ENCODE measurements at regions not wholly inside any gene's neighbourhood (a gene's known extent, or its start where the extent isn't known, plus 50 kb on each side); places are given as distances from the start of the nearest gene placed in this dataset.
A peak's percentile ranks its signal among the peaks of the same experiment; 100 is the strongest.

GRCh38 chr9:135345775-135346433, 133.7 kb upstream of the PPP1R26 start:
- Histone ChIP-seq H3K36me3 (ENCODE audit: insufficient read depth, low read length) (no peaks in the 10 kb centered on the region), H3K9me3 (ENCODE audit: low read depth, low read length) (no peaks in the 10 kb centered on the region), H3K4me3 (no peak overlapping the region), H3K9ac (ENCODE audit: insufficient read length) (no peak overlapping the region), H3K27ac (no peak overlapping the region)
- TF ChIP-seq POLR2AphosphoS5 (IDR thresholded peaks at IDR 0.05; ENCODE audit: borderline replicate concordance, low read depth, low read length) (no peak), FOXP2 (optimal IDR thresholded peaks at IDR 0.05; ENCODE audit: control extremely low read depth, extremely low read length, insufficient read depth) (no peak), EZH2 (IDR thresholded peaks at IDR 0.05) (no peak)
- DNase-seq (ENCODE audit: low read depth, low spot score): no peak

GRCh38 chr9:135346438-135347050, 133.0 kb upstream of the PPP1R26 start:
- no peak for TF ChIP-seq FOXP2 (optimal IDR thresholded peaks at IDR 0.05; ENCODE audit: control extremely low read depth, extremely low read length, insufficient read depth)
- TF ChIP-seq POLR2AphosphoS5 (IDR thresholded peaks at IDR 0.05; ENCODE audit: borderline replicate concordance, low read depth, low read length): no peak
- TF ChIP-seq EZH2 (IDR thresholded peaks at IDR 0.05): no peak
- no peak for DNase-seq (ENCODE audit: low read depth, low spot score)
- no peak overlapping the region for H3K4me3 ChIP-seq
- no peak overlapping the region for H3K27ac ChIP-seq
- H3K9ac ChIP-seq (ENCODE audit: insufficient read length): no peak overlapping the region
- no peaks in the 10 kb centered on the region for H3K36me3 ChIP-seq (ENCODE audit: insufficient read depth, low read length)
- no peaks in the 10 kb centered on the region for H3K9me3 ChIP-seq (ENCODE audit: low read depth, low read length)

- Histone ChIP-seq H3K27ac (no peak overlapping the region), H3K9me3 (ENCODE audit: low read depth, low read length) (no peaks in the 10 kb centered on the region), H3K9ac (ENCODE audit: insufficient read length) (no peak overlapping the region), H3K4me3 (no peak overlapping the region), H3K36me3 (ENCODE audit: insufficient read depth, low read length) (no peaks in the 10 kb centered on the region)
- no peak for DNase-seq (ENCODE audit: low read depth, low spot score)
- TF ChIP-seq POLR2AphosphoS5 (IDR thresholded peaks at IDR 0.05; ENCODE audit: borderline replicate concordance, low read depth, low read length) (no peak), FOXP2 (optimal IDR thresholded peaks at IDR 0.05; ENCODE audit: control extremely low read depth, extremely low read length, insufficient read depth) (no peak), EZH2 (IDR thresholded peaks at IDR 0.05) (no peak)
These were observed 132.1 kb upstream of the PPP1R26 start for GRCh38 chr9:135347461-135347860.

GRCh38 chr9:135348076-135348787, 131.3 kb upstream of the PPP1R26 start:
- Histone ChIP-seq H3K9me3 (ENCODE audit: low read depth, low read length) (no peaks in the 10 kb centered on the region), H3K27ac (no peak overlapping the region), H3K36me3 (ENCODE audit: insufficient read depth, low read length) (no peaks in the 10 kb centered on the region), H3K9ac (ENCODE audit: insufficient read length) (no peak overlapping the region), H3K4me3 (no peak overlapping the region)
- no peak for DNase-seq (ENCODE audit: low read depth, low spot score)
- TF ChIP-seq POLR2AphosphoS5 (IDR thresholded peaks at IDR 0.05; ENCODE audit: borderline replicate concordance, low read depth, low read length): no peak
- no peak for TF ChIP-seq FOXP2 (optimal IDR thresholded peaks at IDR 0.05; ENCODE audit: control extremely low read depth, extremely low read length, insufficient read depth)
- no peak for TF ChIP-seq EZH2 (IDR thresholded peaks at IDR 0.05)

GRCh38 chr9:135348788-135349150, 130.8 kb upstream of the PPP1R26 start:
- no peaks in the 10 kb centered on the region for H3K36me3 ChIP-seq (ENCODE audit: insufficient read depth, low read length)
- H3K9me3 ChIP-seq (ENCODE audit: low read depth, low read length): no peaks in the 10 kb centered on the region
- H3K4me3 ChIP-seq: no peak overlapping the region
- no peak overlapping the region for H3K9ac ChIP-seq (ENCODE audit: insufficient read length)
- no peak for TF ChIP-seq EZH2 (IDR thresholded peaks at IDR 0.05)
- no peak for TF ChIP-seq FOXP2 (optimal IDR thresholded peaks at IDR 0.05; ENCODE audit: control extremely low read depth, extremely low read length, insufficient read depth)
- no peak for TF ChIP-seq POLR2AphosphoS5 (IDR thresholded peaks at IDR 0.05; ENCODE audit: borderline replicate concordance, low read depth, low read length)
- DNase-seq (ENCODE audit: low read depth, low spot score): no peak
- H3K27ac ChIP-seq: no peak overlapping the region

- Histone ChIP-seq H3K4me3 (no peak overlapping the region), H3K9ac (ENCODE audit: insufficient read length) (no peak overlapping the region), H3K9me3 (ENCODE audit: low read depth, low read length) (no peaks in the 10 kb centered on the region), H3K27ac (no peak overlapping the region), H3K36me3 (ENCODE audit: insufficient read depth, low read length) (no peaks in the 10 kb centered on the region)
- no peak for DNase-seq (ENCODE audit: low read depth, low spot score)
- TF ChIP-seq FOXP2 (optimal IDR thresholded peaks at IDR 0.05; ENCODE audit: control extremely low read depth, extremely low read length, insufficient read depth): no peak
These were observed 130.2 kb upstream of the PPP1R26 start for GRCh38 chr9:135349212-135350002.

GRCh38 chr9:135350003-135350315, 129.6 kb upstream of the PPP1R26 start:
- H3K4me3 ChIP-seq: no peak overlapping the region; the same call in 1 of the 2 replicates
- H3K9ac ChIP-seq (ENCODE audit: insufficient read length): no peak overlapping the region
- peak overlapping the region; percentile 56; the same call in 1 of the 2 replicates for H3K27ac ChIP-seq
- H3K9me3 ChIP-seq (ENCODE audit: low read depth, low read length): no peaks in the 10 kb centered on the region
- no peak for DNase-seq (ENCODE audit: low read depth, low spot score)
- H3K36me3 ChIP-seq (ENCODE audit: insufficient read depth, low read length): no peaks in the 10 kb centered on the region
- TF ChIP-seq EZH2 (IDR thresholded peaks at IDR 0.05) (no peak), POLR2AphosphoS5 (IDR thresholded peaks at IDR 0.05; ENCODE audit: borderline replicate concordance, low read depth, low read length) (no peak), FOXP2 (optimal IDR thresholded peaks at IDR 0.05; ENCODE audit: control extremely low read depth, extremely low read length, insufficient read depth) (no peak)

GRCh38 chr9:135353935-135354334, 125.6 kb upstream of the PPP1R26 start:
- no peak overlapping the region for H3K4me3 ChIP-seq
- H3K9ac ChIP-seq (ENCODE audit: insufficient read length): no peak overlapping the region
- H3K9me3 ChIP-seq (ENCODE audit: low read depth, low read length): no peaks in the 10 kb centered on the region
- no peak for TF ChIP-seq POLR2AphosphoS5 (IDR thresholded peaks at IDR 0.05; ENCODE audit: borderline replicate concordance, low read depth, low read length)
- TF ChIP-seq EZH2 (IDR thresholded peaks at IDR 0.05): no peak
- no peak for TF ChIP-seq FOXP2 (optimal IDR thresholded peaks at IDR 0.05; ENCODE audit: control extremely low read depth, extremely low read length, insufficient read depth)
- peak overlapping the region; percentile 25; the same call in 1 of the 2 replicates for H3K27ac ChIP-seq
- H3K36me3 ChIP-seq (ENCODE audit: insufficient read depth, low read length): no peaks in the 10 kb centered on the region
- no peak for DNase-seq (ENCODE audit: low read depth, low spot score)

All from SK-N-MC (cell line).